Spleen (tissue), 7 donors: ENCODE measurements at regions not wholly inside any gene's neighbourhood (a gene's known extent, or its start where the extent isn't known, plus 50 kb on each side); places are given as distances from the start of the nearest gene placed in this dataset.

Experiments
- POLR2A ChIP-seq, 3 donors: fragments of 450-650 bp; IDR thresholded peaks; one replicate each; pipeline ENCODE4 v1.5.1; 2017; ENCODE audit warnings: antibody characterized with exemption in 3 of 3, mild to moderate bottlenecking in 1 of 3
- TF ChIP-seq, protein P1 (sequence below), 11 experiments: fragments of 200-600 bp in 7 of 11; fragments of 450-650 bp in 4 of 11; sonication (generic) in 4 of 11; IDR thresholded peaks in 8 of 11; conservative IDR thresholded peaks in 3 of 11; 1 replicate in 7 of 11; 2 replicates in 4 of 11; pipeline versions ENCODE4 v1.4.0 to v1.8.0; 2016 to 2021; ENCODE audit warnings: antibody characterized with exemption in 11 of 11, inconsistent platforms in 4 of 11, mild to moderate bottlenecking in 1 of 11
- donor health status: DM: no; HTN: no; CAD: no; lungs with moderate emphysema.
- donor health status: DM: no; HTN: no; CAD: no.
- donor health status: DM: no; HTN: no; CAD: no.

DNA sequence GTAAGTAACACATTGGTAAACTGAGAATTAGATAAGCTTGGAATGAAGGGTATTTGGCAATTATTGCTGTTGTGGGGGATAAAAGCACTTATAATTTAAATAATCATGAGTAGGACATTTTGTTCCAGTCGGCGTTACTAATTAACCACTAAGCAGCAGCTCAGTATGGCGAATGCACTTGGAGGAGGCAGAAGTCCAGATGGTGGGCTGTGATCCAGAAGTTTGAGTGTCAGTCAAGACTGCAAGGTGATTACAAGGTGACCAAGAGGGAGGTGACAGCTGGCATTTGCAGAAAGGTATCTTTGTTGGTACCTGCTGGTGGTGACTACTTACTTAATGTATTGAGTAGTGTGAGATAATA, 643.6 kb upstream of the FAM98A start:
- TF ChIP-seq, protein P1, sequence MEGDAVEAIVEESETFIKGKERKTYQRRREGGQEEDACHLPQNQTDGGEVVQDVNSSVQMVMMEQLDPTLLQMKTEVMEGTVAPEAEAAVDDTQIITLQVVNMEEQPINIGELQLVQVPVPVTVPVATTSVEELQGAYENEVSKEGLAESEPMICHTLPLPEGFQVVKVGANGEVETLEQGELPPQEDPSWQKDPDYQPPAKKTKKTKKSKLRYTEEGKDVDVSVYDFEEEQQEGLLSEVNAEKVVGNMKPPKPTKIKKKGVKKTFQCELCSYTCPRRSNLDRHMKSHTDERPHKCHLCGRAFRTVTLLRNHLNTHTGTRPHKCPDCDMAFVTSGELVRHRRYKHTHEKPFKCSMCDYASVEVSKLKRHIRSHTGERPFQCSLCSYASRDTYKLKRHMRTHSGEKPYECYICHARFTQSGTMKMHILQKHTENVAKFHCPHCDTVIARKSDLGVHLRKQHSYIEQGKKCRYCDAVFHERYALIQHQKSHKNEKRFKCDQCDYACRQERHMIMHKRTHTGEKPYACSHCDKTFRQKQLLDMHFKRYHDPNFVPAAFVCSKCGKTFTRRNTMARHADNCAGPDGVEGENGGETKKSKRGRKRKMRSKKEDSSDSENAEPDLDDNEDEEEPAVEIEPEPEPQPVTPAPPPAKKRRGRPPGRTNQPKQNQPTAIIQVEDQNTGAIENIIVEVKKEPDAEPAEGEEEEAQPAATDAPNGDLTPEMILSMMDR (IDR thresholded peaks at IDR 0.05 in 8 of 11, conservative IDR thresholded peaks at IDR 0.05 in 3 of 11): no peak
- TF ChIP-seq POLR2A (IDR thresholded peaks at IDR 0.05): no peak
